ENCODE measurements at regions not wholly inside any gene's neighbourhood (a gene's known extent, or its start where the extent isn't known, plus 50 kb on each side); places are given as distances from the start of the nearest gene placed in this dataset.
"Not testable (repeated sequence)": the region's sequence is repeated elsewhere in the genome, so short reads cannot be mapped to it uniquely, and the experiment has no call there.

DNA sequence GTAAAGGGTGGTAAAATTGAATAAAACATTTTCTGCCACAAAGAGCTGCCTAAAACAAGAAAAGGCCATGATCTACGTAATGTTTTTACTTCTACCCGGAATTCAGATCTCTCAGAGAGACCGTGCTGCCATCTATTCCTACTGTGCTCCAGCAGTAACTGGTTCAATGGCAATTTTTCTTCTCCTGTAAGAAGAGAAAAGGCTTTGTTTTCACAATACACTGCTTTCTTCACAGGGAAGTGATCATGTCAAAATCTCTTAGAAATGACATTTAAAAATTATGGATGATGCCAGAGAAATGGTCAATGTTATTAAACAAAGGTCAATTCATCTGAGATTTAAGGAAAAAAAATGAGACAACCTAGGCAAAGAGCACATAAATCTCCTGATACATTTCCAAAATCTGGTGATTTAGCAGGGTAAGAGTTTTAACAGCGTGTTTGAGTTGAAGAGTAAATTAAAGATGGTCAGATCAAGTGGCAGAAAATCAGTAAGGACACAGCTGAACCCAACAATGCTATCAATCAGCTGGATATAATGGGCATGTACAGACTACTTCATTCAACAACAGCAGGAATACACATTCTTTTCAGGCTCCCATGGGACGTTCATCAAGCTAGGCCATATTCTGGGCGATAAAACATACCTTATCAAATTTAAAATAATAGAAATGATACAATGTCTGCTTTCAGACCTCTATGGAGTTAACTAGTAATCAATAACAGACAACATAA, 523.1 kb downstream of the CHSY3 start:
- DNase-seq = no peak

DNA sequence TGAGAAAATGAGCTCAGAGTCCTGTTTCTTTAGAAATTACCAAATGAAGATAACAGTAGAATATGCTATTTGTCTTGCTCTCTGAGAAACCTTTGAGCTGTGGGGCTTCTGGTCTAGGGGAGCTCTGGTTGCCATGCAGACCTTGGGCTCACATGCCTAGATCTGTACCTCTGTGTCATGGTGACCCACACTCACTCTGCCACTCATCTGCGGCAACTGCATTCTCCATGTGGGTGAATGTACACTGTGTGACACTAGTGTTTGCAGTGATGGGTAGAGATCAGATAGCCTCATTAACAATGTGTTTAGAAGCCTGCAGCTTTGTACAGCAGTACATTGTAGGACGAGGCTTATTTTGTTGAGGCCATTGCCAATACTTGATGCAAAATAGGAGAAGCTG, 521.2 kb downstream of the CHSY3 start:
- DNase-seq = no peak

DNA sequence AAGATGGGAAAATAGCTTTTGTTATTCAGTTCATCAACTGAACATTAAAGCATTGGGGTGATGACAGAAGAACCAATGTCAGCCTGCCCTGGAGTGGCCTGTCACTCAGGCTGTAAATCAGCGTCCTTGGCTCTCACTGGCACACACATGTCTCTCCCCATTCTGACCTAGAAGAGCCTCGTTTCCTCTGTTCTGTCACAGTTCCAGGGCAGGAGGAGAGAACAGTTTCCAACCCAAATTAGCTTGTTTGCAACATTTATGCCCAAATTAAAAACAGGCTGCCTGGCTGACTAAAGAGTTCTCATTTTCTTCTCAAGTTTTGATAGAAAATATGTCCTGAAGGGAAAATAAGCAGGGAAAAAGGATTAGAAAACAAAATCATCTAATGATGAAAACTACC, 520.1 kb downstream of the CHSY3 start:
- DNase-seq = no peak

- DNase-seq = no peak
Observed at GRCh38 chr5:130402906-130403305, 498.6 kb downstream of the CHSY3 start.

DNA sequence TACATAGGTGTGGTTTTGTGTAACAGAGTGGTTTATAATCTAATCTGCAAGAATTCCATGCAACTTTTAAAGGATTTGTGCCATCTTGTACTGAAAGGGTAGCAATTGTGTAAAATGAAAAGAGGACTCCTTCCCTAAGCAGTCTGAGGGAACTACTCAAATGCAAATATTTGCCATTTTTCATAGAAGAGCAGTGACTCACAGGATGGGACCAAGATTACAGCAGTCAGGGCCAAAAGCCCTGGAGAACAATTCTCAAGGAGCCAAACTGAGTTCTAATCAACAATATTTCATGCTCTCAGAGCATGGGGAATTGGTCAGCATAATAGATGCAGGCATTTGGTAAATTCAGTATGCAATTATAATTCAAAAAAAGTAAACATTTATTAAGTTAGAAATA, 495.8 kb downstream of the CHSY3 start:
- no peak for DNase-seq

DNA sequence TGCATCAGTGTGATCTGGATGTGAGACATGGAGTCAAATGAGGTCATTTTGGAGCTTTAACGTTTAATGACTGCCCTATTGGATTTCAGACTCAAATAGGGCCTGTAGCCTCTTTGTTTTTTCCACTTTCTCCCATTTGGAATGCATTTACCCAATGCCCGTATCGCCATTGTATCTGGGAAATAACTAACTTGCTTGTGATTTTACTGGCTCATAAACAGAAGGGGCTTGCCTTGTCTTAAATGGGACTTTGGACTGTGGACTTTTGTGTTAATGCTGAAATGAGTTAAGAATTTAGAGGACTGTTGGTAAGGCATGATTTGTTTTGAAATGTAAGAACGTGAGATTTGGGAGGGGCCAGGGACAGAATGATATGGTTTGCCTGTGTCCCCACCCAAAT, 494.6 kb downstream of the CHSY3 start:
- no peak for DNase-seq

DNA sequence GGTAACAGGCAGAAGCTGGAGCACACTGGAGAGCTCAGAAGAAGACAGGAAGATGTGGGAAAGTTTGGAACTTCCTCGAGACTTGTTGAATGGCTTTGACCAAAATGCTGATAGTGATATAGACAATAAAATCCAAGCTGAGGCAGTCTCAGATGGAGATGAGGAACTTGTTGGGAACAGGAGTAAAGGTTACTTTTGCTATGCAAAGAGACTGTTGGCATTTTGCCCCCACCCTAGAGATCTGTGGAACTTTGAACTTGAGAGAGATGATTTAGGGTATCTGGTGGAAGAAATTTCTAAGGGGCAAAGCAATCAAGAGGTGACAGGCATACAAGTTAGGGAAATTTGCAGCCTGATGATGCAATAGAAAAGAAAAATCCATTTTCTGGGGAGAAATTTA, 493.5 kb downstream of the CHSY3 start:
- DNase-seq = not testable (repeated sequence)

- DNase-seq = no peak
Observed at GRCh38 chr5:130397132-130397531, 492.9 kb downstream of the CHSY3 start.

GRCh38 chr5:130391727-130392264, 487.5 kb downstream of the CHSY3 start:
- DNase-seq = not testable (repeated sequence)

DNA sequence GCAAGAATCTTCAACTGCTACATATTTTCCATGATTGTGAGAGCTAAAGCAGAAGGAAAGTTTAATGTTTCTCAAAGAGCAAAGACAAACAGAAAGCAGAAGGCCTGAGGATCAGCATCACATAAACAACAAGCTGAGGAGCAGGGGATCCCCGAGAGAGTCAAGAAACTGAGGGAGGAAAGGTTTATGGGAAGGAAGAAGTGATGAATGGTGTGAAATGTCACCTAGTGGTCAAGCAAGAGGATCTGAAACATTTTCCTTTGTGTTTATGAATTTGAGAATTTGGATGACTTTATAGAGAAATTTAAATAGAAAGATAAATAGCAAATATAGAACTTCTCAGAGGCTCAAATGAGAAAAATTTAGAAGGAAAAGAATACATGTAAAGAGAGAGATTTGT, 481.9 kb downstream of the CHSY3 start:
- DNase-seq = no peak

- no peak for DNase-seq
Observed at GRCh38 chr5:130385656-130386055, 481.4 kb downstream of the CHSY3 start.

GRCh38 chr5:130365956-130366355, 461.7 kb downstream of the CHSY3 start:
- no peak for DNase-seq

DNA sequence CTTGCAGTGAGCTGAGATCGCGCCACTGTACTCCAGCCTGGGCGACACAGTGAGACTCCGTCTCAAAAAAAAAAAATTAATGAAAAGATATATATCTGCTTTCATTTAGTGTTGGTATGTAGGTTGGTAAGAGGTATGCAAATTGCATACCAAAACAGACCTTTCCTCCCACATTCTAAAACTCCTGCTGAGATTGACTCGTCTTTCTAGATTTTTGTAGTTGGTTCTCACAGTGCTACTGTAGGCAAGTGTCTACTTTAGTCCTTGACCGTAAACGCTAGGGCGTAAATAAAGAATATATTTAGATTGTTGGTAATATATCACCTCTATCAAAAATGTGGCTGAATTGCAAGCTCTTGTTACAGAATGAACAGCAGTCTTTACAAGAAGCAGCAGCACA, 445.9 kb downstream of the CHSY3 start:
- no peak for DNase-seq

- no peak for DNase-seq
Observed at GRCh38 chr5:130337179-130337888, 433.1 kb downstream of the CHSY3 start.

DNA sequence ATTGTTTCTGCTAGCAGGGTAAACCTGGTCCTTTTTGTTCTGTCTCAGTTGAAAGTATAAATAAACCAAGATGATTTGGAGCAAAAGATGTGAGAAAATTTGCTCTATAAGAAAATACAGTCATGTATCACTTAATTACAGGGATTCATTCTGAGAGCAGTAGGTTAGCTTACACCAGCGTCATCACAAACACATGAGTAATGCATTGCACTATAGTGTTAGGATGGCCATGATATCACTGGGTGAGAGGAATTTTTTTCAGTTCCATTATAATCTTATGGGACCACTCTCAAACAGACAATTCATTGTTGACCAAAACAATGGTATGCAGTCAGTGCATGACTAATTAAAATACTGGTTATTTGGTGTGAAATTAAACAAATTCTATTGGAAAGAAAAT, 430.9 kb downstream of the CHSY3 start:
- no peak for DNase-seq

- no peak for DNase-seq
Observed at GRCh38 chr5:130333089-130333488, 428.8 kb downstream of the CHSY3 start.

- DNase-seq = no peak
Observed at GRCh38 chr5:130331332-130331731, 427.1 kb downstream of the CHSY3 start.

GRCh38 chr5:130324953-130325671, 420.8 kb downstream of the CHSY3 start:
- no peak for DNase-seq

GRCh38 chr5:130323804-130324454, 419.7 kb downstream of the CHSY3 start:
- no peak for DNase-seq

- DNase-seq = no peak
Observed at GRCh38 chr5:130321931-130322330, 417.7 kb downstream of the CHSY3 start.

GRCh38 chr5:130316971-130317680, 412.9 kb downstream of the CHSY3 start:
- DNase-seq = no peak

DNA sequence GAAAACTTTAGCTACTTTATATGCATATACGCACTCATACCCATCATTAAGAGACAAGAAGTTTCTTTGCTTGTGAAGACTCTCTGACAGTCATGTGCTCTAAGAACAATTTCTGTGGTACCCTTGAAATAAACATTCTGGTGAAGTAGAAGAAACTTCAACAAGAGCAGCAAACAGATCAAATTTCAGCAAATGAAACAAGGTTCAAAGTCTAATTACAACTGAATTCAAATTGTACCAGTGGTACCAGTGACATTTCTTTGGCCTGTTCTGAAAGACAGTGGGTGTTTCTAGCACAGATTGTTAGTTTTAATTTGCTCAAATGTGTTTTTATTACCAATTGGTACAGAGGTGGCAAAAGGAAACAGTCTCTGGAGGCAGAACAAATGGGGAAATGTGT, 391.0 kb downstream of the CHSY3 start:
- no peak for DNase-seq

DNA sequence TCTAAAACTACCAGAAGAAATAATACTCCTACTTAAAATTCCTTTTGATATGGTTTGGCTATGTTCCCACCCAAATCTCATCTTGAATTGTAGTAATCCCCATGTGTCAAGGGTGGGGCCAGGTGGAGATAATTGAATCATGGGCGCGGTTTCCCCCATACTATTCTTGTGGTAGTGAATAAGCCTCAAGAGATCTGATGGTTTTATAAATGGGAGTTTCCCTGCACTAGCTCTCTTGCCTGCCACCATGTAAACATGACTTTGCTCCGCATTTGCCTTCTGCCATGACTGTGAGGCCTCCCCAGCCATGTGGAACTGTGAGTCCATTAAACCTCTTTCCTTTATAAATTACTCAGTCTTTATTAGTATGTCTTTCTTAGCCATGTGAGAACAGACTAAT, 390.5 kb downstream of the CHSY3 start:
- not testable (repeated sequence) for DNase-seq

Data from NCI-H1436 (cell line).